ENCODE measurements at regions not wholly inside any gene's neighbourhood (a gene's known extent, or its start where the extent isn't known, plus 50 kb on each side); places are given as distances from the start of the nearest gene placed in this dataset.

DNA sequence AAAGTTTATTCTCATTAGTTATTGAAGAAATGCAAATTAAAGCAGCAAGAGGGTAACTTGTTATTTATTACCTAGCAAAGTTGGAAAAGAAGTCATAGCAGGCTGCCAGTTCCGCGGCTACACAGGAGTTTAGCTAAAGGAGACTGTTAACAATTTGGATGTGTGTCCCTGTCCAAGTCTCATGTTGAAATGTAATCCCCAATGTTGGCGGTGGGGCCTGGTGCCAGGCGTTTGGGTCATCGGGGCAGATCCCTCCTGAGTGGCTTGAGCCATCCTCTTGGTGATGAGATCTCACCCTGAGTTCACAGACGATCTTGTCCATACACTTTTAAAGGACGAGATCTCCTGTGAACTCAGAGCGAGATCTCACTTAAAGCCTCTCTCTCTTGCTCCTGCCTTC is 608.3 kb downstream of the SH2D4B start:
- intact Hi-C loops (cut with DNase I): no loop called here
- no peaks in the 10 kb centered on the region for H3K27me3 ChIP-seq
- H3K27ac ChIP-seq: no peak overlapping the region
- H3K9me3 ChIP-seq: peaks cover 0 to 4% (median 0%) of the 10 kb centered on the region in 12 donors
- no peaks in the 10 kb centered on the region for H3K4me1 ChIP-seq
- H3K36me3 ChIP-seq: no peaks in the 10 kb centered on the region
- 89 to 93% (median 91%) methylated on average over 8 of the region's 8 CpGs for WGBS, 4 donors
- ATAC-seq: no peak
- H3K4me3 ChIP-seq: no peak overlapping the region
- TF ChIP-seq, protein P1, sequence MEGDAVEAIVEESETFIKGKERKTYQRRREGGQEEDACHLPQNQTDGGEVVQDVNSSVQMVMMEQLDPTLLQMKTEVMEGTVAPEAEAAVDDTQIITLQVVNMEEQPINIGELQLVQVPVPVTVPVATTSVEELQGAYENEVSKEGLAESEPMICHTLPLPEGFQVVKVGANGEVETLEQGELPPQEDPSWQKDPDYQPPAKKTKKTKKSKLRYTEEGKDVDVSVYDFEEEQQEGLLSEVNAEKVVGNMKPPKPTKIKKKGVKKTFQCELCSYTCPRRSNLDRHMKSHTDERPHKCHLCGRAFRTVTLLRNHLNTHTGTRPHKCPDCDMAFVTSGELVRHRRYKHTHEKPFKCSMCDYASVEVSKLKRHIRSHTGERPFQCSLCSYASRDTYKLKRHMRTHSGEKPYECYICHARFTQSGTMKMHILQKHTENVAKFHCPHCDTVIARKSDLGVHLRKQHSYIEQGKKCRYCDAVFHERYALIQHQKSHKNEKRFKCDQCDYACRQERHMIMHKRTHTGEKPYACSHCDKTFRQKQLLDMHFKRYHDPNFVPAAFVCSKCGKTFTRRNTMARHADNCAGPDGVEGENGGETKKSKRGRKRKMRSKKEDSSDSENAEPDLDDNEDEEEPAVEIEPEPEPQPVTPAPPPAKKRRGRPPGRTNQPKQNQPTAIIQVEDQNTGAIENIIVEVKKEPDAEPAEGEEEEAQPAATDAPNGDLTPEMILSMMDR (IDR thresholded peaks at IDR 0.05): no peak
- no peak for TF ChIP-seq POLR2A (IDR thresholded peaks at IDR 0.05)
- no peak for DNase-seq

DNA sequence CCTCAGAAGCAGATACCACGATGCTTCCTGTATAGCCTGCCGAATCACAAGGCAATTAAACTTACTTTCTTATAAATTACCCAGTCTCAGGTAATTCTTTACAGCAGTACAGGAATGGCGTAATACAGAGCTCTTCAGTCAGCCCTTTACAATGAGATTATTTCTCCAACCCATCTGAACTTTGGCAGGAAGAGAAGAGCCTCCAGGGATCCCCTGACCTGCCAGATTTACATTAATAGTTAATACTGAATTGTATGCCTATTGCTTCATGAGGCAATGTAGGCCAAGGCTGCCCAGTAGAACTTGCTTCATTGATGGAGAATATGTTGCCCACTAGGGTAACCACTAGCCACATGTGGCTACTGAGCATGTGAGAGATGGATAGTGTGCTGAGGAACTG is 608.7 kb downstream of the SH2D4B start:
- H3K4me3 ChIP-seq: no peak overlapping the region
- H3K27ac ChIP-seq: no peak overlapping the region
- DNase-seq (no peak), ATAC-seq (no peak)
- no peaks in the 10 kb centered on the region for H3K4me1 ChIP-seq
- intact Hi-C loops (cut with DNase I): no loop called here
- H3K36me3 ChIP-seq: no peaks in the 10 kb centered on the region
- peaks cover 0 to 4% (median 0%) of the 10 kb centered on the region in 12 donors for H3K9me3 ChIP-seq
- no peaks in the 10 kb centered on the region for H3K27me3 ChIP-seq
- TF ChIP-seq POLR2A (IDR thresholded peaks at IDR 0.05): no peak
- WGBS, 4 donors: 79 to 84% (median 81%) methylated on average over 3 of the region's 3 CpGs

DNA sequence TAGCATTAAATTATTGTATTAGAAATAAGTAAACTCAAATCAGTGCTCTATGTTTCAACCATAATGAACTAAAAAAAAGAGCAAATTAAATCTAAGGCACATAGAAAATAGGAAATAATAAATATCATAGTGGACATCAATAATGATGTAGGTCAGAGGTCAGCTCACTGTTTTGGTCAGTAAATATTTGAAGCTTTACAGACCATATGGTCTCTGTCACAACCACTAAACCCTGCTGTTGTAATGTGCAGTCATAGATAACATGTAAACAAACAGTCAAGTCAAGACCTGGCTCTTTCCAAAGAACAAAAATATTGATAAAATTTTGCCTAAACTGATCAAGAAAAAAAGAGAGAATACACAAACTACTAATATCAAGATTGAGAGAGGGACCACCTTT is 615.0 kb downstream of the SH2D4B start:
- no peaks in the 10 kb centered on the region for H3K27me3 ChIP-seq
- ATAC-seq (no peak), DNase-seq (no peak)
- no peaks in the 10 kb centered on the region for H3K4me1 ChIP-seq
- H3K27ac ChIP-seq: no peak overlapping the region
- no peaks in the 10 kb centered on the region for H3K9me3 ChIP-seq
- TF ChIP-seq, protein P1 (IDR thresholded peaks at IDR 0.05): no peak
- no peak for TF ChIP-seq POLR2A (IDR thresholded peaks at IDR 0.05)
- H3K36me3 ChIP-seq: no peaks in the 10 kb centered on the region
- no peak overlapping the region for H3K4me3 ChIP-seq
- intact Hi-C loops (cut with DNase I): no loop called here

DNA sequence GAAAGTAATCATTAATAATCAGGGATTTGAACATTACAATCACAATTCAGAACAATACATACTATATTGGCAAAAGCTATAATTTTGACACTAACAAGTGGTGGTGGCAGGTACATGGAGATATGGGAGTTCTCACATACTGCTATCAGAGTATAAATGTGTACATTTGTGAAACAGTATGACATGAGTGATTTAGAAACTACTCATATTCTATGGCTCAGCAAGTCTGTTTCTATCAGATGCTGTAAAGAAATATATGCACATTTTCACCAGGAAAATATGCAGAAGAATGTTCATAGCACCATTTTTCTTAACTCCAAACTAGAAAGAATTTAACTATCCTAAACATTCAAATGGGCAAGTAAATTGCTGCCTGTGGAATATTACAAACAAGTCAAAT is 620.0 kb downstream of the SH2D4B start:
- no peak for DNase-seq
- Histone ChIP-seq H3K4me3 (no peak overlapping the region), H3K27me3 (no peaks in the 10 kb centered on the region), H3K36me3 (no peaks in the 10 kb centered on the region), H3K27ac (no peak overlapping the region), H3K4me1 (no peaks in the 10 kb centered on the region), H3K9me3 (no peaks in the 10 kb centered on the region)
- intact Hi-C loops (cut with DNase I): no loop called here
- TF ChIP-seq POLR2A (IDR thresholded peaks at IDR 0.05): no peak
- TF ChIP-seq, protein P1 (IDR thresholded peaks at IDR 0.05): no peak
- no peak for ATAC-seq

DNA sequence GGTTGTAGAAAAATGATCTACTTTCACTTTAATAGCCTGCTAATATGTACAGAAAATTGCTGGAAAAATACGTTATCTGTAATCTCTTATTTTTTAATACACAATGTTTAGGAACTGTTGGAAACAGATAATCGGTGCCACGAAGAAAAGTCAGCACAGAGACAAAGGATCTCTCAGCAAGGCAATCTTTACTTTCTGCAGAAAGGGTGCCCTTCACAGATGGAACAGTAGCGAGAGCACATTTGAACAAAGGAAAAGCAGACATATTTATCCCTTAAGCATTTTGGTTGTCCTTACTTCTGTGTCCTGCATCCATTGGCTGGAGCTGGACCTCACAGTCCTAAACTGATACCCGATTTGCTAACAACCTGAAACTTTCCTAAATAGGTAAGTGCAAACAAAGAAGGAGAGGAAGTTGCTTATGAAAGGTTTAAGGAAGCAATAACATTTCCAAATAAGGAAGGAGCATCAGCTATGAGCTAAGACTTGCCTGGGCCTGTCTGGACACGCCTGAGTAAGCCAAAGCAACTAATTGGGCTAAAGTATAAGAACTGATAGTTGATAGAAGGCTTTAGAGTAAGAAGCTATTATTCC is 640.0 kb downstream of the SH2D4B start:
- no peak for TF ChIP-seq POLR2A (IDR thresholded peaks at IDR 0.05)
- TF ChIP-seq, protein P1 (IDR thresholded peaks at IDR 0.05): no peak
- DNase-seq: no peak
- 85 to 91% (median 88%) methylated on average over 6 of the region's 6 CpGs for WGBS, 4 donors
- Histone ChIP-seq H3K27ac (no peak overlapping the region), H3K4me3 (no peak overlapping the region), H3K9me3 (peaks cover 0 to 19% (median 10%) of the 10 kb centered on the region in 12 donors), H3K36me3 (no peaks in the 10 kb centered on the region), H3K4me1 (no peaks in the 10 kb centered on the region), H3K27me3 (no peaks in the 10 kb centered on the region)
- intact Hi-C loops (cut with DNase I): no loop called here
- ATAC-seq: no peak
